ENCODE measurements at regions not wholly inside any gene's neighbourhood (a gene's known extent, or its start where the extent isn't known, plus 50 kb on each side); places are given as distances from the start of the nearest gene placed in this dataset.

DNA sequence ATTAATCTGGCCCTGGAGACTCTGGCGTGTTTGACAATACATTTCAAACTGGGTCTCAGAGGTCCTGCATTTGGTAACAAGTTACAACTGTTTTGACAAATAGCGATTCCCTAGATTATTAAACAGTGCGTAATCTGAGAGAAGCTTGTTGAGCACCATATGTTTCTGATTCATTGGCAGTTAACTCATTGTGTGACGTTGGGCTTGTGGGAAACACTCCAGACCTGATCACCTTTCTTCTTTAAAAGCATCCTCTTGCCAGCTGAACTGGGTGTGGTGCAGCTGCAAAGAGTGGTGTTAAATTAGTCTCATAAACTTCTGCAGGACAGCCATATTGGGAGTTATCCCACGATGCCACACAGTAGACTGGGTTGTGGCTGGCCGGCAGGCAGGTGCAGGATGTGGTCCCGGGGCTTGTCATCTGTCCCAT, 82.7 kb downstream of the CDC7 start:
- POLR2A ChIA-PET, result no interaction called here

DNA sequence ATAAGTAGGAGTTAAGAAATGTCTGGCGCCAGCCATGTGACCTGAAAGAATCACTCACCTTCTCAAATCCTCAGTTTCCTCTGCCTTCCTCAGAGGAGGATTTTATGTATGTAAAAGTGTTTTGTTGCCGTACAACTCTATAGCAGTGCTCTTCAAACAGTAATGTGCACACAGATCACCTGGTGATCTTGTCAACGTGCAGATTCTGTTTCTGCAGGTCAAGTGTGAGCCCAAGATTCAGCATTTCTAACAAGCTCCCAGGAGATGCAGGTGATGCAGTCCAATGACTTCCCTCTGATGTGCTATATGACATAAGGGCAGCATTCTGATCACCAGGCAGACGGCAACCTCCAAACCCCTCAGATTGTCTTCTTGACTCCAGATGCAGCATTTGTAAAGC, 83.7 kb downstream of the CDC7 start:
- no peaks in the 10 kb centered on the region for H3K36me3 Mint-ChIP-seq (ENCODE audit: low read depth)
- intact Hi-C loops (cut with micrococcal nuclease), result no loop called here
- H3K4me1 Mint-ChIP-seq (ENCODE audit: low read depth), result no peaks in the 10 kb centered on the region
- ChIA-PET POLR2A (no interaction called here), CTCF (no interaction called here)
- H3K27ac Mint-ChIP-seq, result no peak overlapping the region
- H3K27me3 Mint-ChIP-seq, result peaks cover 3% of the 10 kb centered on the region
- no peak for ATAC-seq
- no peak overlapping the region for H3K4me3 Mint-ChIP-seq
- TF ChIP-seq, protein P1, sequence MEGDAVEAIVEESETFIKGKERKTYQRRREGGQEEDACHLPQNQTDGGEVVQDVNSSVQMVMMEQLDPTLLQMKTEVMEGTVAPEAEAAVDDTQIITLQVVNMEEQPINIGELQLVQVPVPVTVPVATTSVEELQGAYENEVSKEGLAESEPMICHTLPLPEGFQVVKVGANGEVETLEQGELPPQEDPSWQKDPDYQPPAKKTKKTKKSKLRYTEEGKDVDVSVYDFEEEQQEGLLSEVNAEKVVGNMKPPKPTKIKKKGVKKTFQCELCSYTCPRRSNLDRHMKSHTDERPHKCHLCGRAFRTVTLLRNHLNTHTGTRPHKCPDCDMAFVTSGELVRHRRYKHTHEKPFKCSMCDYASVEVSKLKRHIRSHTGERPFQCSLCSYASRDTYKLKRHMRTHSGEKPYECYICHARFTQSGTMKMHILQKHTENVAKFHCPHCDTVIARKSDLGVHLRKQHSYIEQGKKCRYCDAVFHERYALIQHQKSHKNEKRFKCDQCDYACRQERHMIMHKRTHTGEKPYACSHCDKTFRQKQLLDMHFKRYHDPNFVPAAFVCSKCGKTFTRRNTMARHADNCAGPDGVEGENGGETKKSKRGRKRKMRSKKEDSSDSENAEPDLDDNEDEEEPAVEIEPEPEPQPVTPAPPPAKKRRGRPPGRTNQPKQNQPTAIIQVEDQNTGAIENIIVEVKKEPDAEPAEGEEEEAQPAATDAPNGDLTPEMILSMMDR (IDR thresholded peaks at IDR 0.05), result no peak
- no peak for DNase-seq
- H3K9me3 Mint-ChIP-seq, result no peaks in the 10 kb centered on the region

More for the DNA sequence above, 82.7 kb downstream of the CDC7 start:
- H3K4me1 Mint-ChIP-seq (ENCODE audit: low read depth), result no peaks in the 10 kb centered on the region
- peaks cover 1% of the 10 kb centered on the region for H3K27me3 Mint-ChIP-seq
- TF ChIP-seq, protein P1 (IDR thresholded peaks at IDR 0.05), result no peak
- no peak overlapping the region for H3K4me3 Mint-ChIP-seq
- intact Hi-C loops (cut with micrococcal nuclease), result no loop called here
- no peaks in the 10 kb centered on the region for H3K36me3 Mint-ChIP-seq (ENCODE audit: low read depth)
- ATAC-seq (no peak), DNase-seq (no peak)
- CTCF ChIA-PET, result no interaction called here
- no peaks in the 10 kb centered on the region for H3K9me3 Mint-ChIP-seq
- no peak overlapping the region for H3K27ac Mint-ChIP-seq

DNA sequence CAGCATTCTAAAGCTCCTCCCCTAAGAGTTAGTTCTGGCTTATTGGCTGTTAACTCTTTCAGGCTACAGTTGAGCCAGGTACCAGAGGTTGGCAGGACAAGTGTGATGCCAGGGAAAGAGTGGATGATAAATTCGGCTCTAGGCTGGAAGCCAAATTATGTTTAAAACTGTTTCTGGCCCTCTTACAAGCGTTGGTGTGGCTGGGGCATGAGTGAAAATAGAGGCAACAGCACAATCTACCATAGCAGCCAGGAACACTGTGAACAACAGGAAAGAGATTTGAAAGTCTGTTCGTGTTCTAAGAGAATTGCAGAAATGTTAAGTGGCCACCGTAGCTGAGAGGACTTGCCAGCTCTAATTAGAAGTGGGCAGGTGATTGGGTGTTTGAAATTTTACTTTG, 84.2 kb downstream of the CDC7 start:
- no peaks in the 10 kb centered on the region for H3K9me3 Mint-ChIP-seq
- no peaks in the 10 kb centered on the region for H3K36me3 Mint-ChIP-seq (ENCODE audit: low read depth)
- TF ChIP-seq, protein P1 (IDR thresholded peaks at IDR 0.05), result no peak
- intact Hi-C loops (cut with micrococcal nuclease), result no loop called here
- H3K4me3 Mint-ChIP-seq, result no peak overlapping the region
- ATAC-seq (no peak), DNase-seq (no peak)
- H3K27me3 Mint-ChIP-seq, result peaks cover 5% of the 10 kb centered on the region
- POLR2A ChIA-PET, result no interaction called here
- H3K27ac Mint-ChIP-seq, result no peak overlapping the region
- H3K4me1 Mint-ChIP-seq (ENCODE audit: low read depth), result no peaks in the 10 kb centered on the region
- CTCF ChIA-PET, result no interaction called here

DNA sequence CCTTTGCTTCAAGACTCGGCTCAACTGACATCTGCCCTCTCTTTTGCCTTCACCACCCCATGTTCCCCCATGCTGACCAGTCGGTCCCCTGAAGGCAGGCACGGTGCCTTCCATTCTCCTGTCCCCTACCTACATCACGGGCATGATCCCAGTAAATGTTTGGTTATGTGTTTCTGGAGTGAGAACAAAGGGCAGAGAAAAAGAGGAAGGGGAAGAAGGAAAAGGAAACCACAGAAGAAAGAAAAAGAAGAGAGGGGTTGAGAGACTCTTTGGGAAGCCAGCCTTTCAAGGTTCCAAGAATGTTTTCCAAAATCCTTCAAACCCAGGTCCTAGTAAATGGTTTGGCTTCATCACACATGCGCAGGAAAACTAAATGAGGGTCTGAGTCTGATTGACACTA, 84.9 kb downstream of the CDC7 start:
- Mint-ChIP-seq H3K36me3 (ENCODE audit: low read depth) (no peaks in the 10 kb centered on the region), H3K27ac (no peak overlapping the region), H3K27me3 (peaks cover 5% of the 10 kb centered on the region), H3K9me3 (no peaks in the 10 kb centered on the region), H3K4me1 (ENCODE audit: low read depth) (no peaks in the 10 kb centered on the region), H3K4me3 (no peak overlapping the region)
- DNase-seq (no peak), ATAC-seq (no peak)
- ChIA-PET CTCF (interaction anchor here (1.2 kb wide), 1 partner anchor 71 kb away, joined by 4 read pairs; no protein-coding TSS in a partner anchor), POLR2A (no interaction called here)
- intact Hi-C loops (cut with micrococcal nuclease), result no loop called here
- TF ChIP-seq, protein P1 (IDR thresholded peaks at IDR 0.05), result no peak

DNA sequence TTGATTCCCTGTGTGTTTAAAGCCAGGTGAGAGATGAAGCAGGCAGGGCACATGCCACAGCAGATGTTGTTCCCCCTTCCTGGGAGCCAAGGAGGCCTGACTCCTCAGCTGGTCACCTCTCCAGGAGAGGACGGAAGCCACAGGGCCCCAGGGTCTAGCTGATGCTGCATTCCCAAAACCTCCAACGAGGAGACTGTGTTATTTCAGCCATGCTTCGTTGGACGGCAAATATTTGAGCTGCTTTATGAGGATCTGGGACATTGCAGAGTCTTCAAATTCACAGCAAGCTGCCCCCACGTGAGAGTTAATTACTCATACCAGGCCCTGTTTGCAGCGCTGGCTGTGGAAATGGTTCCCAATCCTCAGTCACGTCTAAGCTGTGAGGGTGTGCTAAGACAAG, 85.3 kb downstream of the CDC7 start:
- Mint-ChIP-seq H3K4me3 (no peak overlapping the region), H3K4me1 (ENCODE audit: low read depth) (peaks cover 3% of the 10 kb centered on the region), H3K27me3 (peaks cover 5% of the 10 kb centered on the region), H3K27ac (no peak overlapping the region), H3K9me3 (no peaks in the 10 kb centered on the region), H3K36me3 (ENCODE audit: low read depth) (no peaks in the 10 kb centered on the region)
- ChIA-PET CTCF (interaction anchor here (1.2 kb wide), 1 partner anchor 72 kb away, joined by 4 read pairs; no protein-coding TSS in a partner anchor), POLR2A (no interaction called here)
- intact Hi-C loops (cut with micrococcal nuclease), result no loop called here
- TF ChIP-seq, protein P1 (IDR thresholded peaks at IDR 0.05), result no peak
- DNase-seq, result no peak
- ATAC-seq, result no peak

All from activated CD8-positive, alpha-beta T cell treated with anti-CD3 and anti-CD28 coated beads for 36 hours (primary cell).